GM23338 (cell line): ENCODE measurements at regions not wholly inside any gene's neighbourhood (a gene's known extent, or its start where the extent isn't known, plus 50 kb on each side); places are given as distances from the start of the nearest gene placed in this dataset.

ENCODE experiments used
- ATAC-seq: fragments of 200-7000 bp; cut with Tn5 transposase; 3 replicates; pipeline ENCODE4 v1.9.1; 2020
- DNase-seq: peaks from one replicate; pipeline ENCODE4 v3.0.0-alpha.2; 2015; ENCODE audit warnings: low spot score
- H2AFZ ChIP-seq: fragments of 200-600 bp; sonication (generic); 2 replicates; pipeline ENCODE4 v1.8.0; 2016; ENCODE audit warnings: antibody characterized with exemption, mild to moderate bottlenecking, moderate library complexity
- H3F3A ChIP-seq: fragments of 200-600 bp; sonication (generic); replicated peaks from 2 replicates; pipeline ENCODE4 v1.8.0; 2017; ENCODE audit warnings: antibody characterized with exemption, mixed run types, low read depth
- H3K27ac ChIP-seq: fragments of 200-600 bp; sonication (generic); 2 replicates; pipeline ENCODE4 v1.6.1; 2016; ENCODE audit warnings: low read depth
- H3K27me3 ChIP-seq: fragments of 200-600 bp; sonication (generic); 2 replicates; pipeline ENCODE4 v1.8.0; 2016; ENCODE audit warnings: mild to moderate bottlenecking, mixed run types, moderate library complexity; ENCODE audit not compliant: insufficient read depth
- H3K36me3 ChIP-seq: fragments of 200-600 bp; sonication (generic); 2 replicates; pipeline ENCODE4 v1.8.0; 2016; ENCODE audit warnings: mild to moderate bottlenecking; ENCODE audit not compliant: insufficient read depth
- H3K4me1 ChIP-seq: fragments of 200-600 bp; sonication (generic); 2 replicates; pipeline ENCODE4 v1.8.0; 2016; ENCODE audit warnings: mild to moderate bottlenecking, moderate library complexity; ENCODE audit not compliant: insufficient read depth
- H3K4me2 ChIP-seq: fragments of 200-600 bp; sonication (generic); 2 replicates; pipeline ENCODE4 v1.7.1; 2017; ENCODE audit warnings: mixed run types
- H3K4me3 ChIP-seq: fragments of 200-600 bp; sonication (generic); 2 replicates; pipeline ENCODE4 v1.6.1; 2016; ENCODE audit warnings: mixed run types
- H3K79me2 ChIP-seq: fragments of 200-600 bp; sonication (generic); replicated peaks from 2 replicates; pipeline ENCODE4 v1.8.0; 2017; ENCODE audit warnings: mild to moderate bottlenecking; ENCODE audit not compliant: insufficient read depth
- H3K9me2 ChIP-seq: fragments of 200-600 bp; sonication (generic); 2 replicates; pipeline ENCODE4 v1.8.0; 2017; ENCODE audit not compliant: insufficient read depth
- H4K20me1 ChIP-seq: fragments of 200-600 bp; sonication (generic); replicated peaks from 2 replicates; pipeline ENCODE4 v1.8.0; 2017; ENCODE audit warnings: mild to moderate bottlenecking; ENCODE audit not compliant: insufficient read depth
- H3K27ac Mint-ChIP-seq: 2 replicates; pipeline ENCODE4 v1.8.0; 2020; ENCODE audit warnings: inconsistent platforms, mild to moderate bottlenecking, moderate library complexity, mixed read lengths
- H3K27me3 Mint-ChIP-seq: 3 replicates; pipeline ENCODE4 v1.8.0; 2022; ENCODE audit warnings: low read depth, mild to moderate bottlenecking, moderate library complexity, mixed read lengths, inconsistent platforms; ENCODE audit not compliant: insufficient read depth, poor library complexity
- H3K36me3 Mint-ChIP-seq: 3 replicates; pipeline ENCODE4 v1.8.0; 2021; ENCODE audit warnings: low read depth, mild to moderate bottlenecking, inconsistent platforms, moderate library complexity, mixed read lengths
- H3K4me1 Mint-ChIP-seq: 3 replicates; pipeline ENCODE4 v1.8.0; 2020; ENCODE audit warnings: mild to moderate bottlenecking, inconsistent platforms, mixed read lengths
- H3K4me3 Mint-ChIP-seq: 3 replicates; pipeline ENCODE4 v1.8.0; 2021; ENCODE audit warnings: moderate library complexity, mild to moderate bottlenecking, inconsistent platforms, mixed read lengths
- H3K9me3 Mint-ChIP-seq: 3 replicates; pipeline ENCODE4 v1.8.0; 2020; ENCODE audit warnings: moderate library complexity, mild to moderate bottlenecking, inconsistent platforms, mixed read lengths
- CREB1 ChIP-seq: fragments of 250-450 bp; sonication (Bioruptor Pico); IDR thresholded peaks from 2 replicates; pipeline ENCODE4 v1.5.0; 2020; ENCODE audit warnings: low read depth, mild to moderate bottlenecking, moderate library complexity
- ETS1 ChIP-seq: IDR thresholded peaks from 2 replicates; pipeline ENCODE4 v1.6.1; 2016; ENCODE audit warnings: antibody characterized with exemption
- EZH2 ChIP-seq: fragments of 200-600 bp; sonication (generic); IDR thresholded peaks from one replicate; pipeline ENCODE4 v1.8.0; 2017; ENCODE audit warnings: antibody characterized with exemption, mild to moderate bottlenecking, low read depth; ENCODE audit not compliant: unreplicated experiment
- EZH2phosphoT487 ChIP-seq: fragments of 200-600 bp; sonication (generic); IDR thresholded peaks from one replicate; pipeline ENCODE4 v1.8.1; 2018; ENCODE audit warnings: antibody characterized with exemption; ENCODE audit not compliant: unreplicated experiment
- JUNB ChIP-seq: IDR thresholded peaks from one replicate; pipeline ENCODE4 v1.6.1; 2016; ENCODE audit warnings: antibody characterized with exemption; ENCODE audit not compliant: unreplicated experiment
- NANOG ChIP-seq: IDR thresholded peaks from 2 replicates; pipeline ENCODE4 v1.6.1; 2016; ENCODE audit warnings: antibody characterized with exemption, borderline replicate concordance
- POLR2AphosphoS5 ChIP-seq: IDR thresholded peaks from 2 replicates; pipeline ENCODE4 v1.6.1; 2016; ENCODE audit warnings: antibody characterized with exemption, low read depth
- STAT1 ChIP-seq: IDR thresholded peaks from one replicate; pipeline ENCODE4 v1.6.1; 2016; ENCODE audit warnings: antibody characterized with exemption; ENCODE audit not compliant: unreplicated experiment
- ZNF114 ChIP-seq: fragments of 250-450 bp; sonication (Bioruptor Pico); IDR thresholded peaks from 2 replicates; pipeline ENCODE4 v1.5.0; 2020; ENCODE audit warnings: mild to moderate bottlenecking, moderate library complexity
- ZNF331 ChIP-seq: fragments of 250-450 bp; sonication (Bioruptor Pico); IDR thresholded peaks from 2 replicates; pipeline ENCODE4 v1.5.0; 2020; ENCODE audit warnings: low read depth, mild to moderate bottlenecking, moderate library complexity
- TF ChIP-seq, protein P1 (sequence below), 2 experiments: fragments of 200-600 bp in 1 of 2; sonication (generic) in 1 of 2; conservative IDR thresholded peaks; 2 replicates each; pipeline versions ENCODE4 v1.5.1 to v1.6.1; 2016 to 2017; ENCODE audit warnings: antibody characterized with exemption in 2 of 2, low read depth in 2 of 2, mild to moderate bottlenecking in 2 of 2, moderate library complexity in 1 of 2
- TF ChIP-seq, protein P2 (sequence below): IDR thresholded peaks from one replicate; pipeline ENCODE4 v1.6.1; 2018; ENCODE audit warnings: antibody characterized with exemption; ENCODE audit not compliant: unreplicated experiment

DNA sequence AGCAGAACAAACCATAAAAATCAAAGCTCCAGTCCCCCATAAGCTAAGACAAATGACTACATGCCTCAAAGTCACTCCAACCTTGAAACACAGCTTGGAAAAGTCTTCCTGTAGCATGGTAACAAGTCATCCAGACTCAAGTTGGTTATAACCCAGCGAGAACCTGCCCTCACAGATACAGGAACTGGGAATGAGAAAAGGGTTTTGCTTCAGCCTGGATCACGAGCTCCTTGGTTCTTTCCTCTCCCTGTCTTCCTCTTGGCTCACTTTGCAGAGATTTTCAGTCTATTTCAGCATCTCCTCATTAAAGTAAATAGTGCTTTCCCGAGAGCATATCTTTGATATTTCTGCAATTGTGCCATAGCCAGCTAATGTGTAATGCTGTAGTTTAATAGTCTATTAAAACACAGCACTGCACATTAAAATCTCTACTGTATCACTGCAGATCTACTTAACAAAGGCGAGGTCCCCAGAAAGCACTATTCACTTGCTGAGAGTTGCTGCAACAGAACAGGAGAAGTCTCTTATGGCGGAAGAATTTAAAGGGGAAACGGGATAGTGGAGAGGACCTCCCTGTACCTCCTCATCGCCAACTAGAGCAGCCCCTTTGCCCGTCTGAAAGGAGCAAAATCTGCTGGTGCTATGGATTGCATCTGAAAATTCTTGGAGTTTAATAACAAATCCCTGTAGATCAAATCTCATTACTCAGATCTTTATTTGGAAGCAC, 249.3 kb upstream of the GATB start:
- Histone ChIP-seq H3K27me3 (no peaks in the 10 kb centered on the region), H3K4me2 (peak overlapping the region; percentile 72), H4K20me1 (no peaks in the 10 kb centered on the region), H3K9me2 (peaks cover 12% of the 10 kb centered on the region), H3F3A (0 out of 2 replicates have a peak, but pooled peaks cover 5% of the 10 kb centered on the region), H3K79me2 (no peaks in the 10 kb centered on the region), H3K27ac (0 out of 2 replicates have a peak overlapping the region, but pooled peaks have one; percentile 17), H2AFZ (peak overlapping the region; percentile 96), H3K4me3 (no peak overlapping the region), H3K36me3 (no peaks in the 10 kb centered on the region), H3K4me1 (peaks cover 36% of the 10 kb centered on the region)
- H3K27ac Mint-ChIP-seq = peak overlapping the region; percentile 17; the same call in 1 of the 2 replicates
- H3K9me3 Mint-ChIP-seq = peaks cover 18% of the 10 kb centered on the region
- H3K4me1 Mint-ChIP-seq = peaks cover 44% of the 10 kb centered on the region
- DNase-seq (peak; percentile 14), ATAC-seq (peak; percentile 64)
- TF ChIP-seq NANOG = no peak
- peaks cover 10% of the 10 kb centered on the region; the same call in 2 of the 3 replicates for H3K36me3 Mint-ChIP-seq
- H3K4me3 Mint-ChIP-seq = no peak overlapping the region
- H3K27me3 Mint-ChIP-seq = peaks cover 8% of the 10 kb centered on the region

- Histone ChIP-seq H3K27me3 (no peaks in the 10 kb centered on the region), H4K20me1 (no peaks in the 10 kb centered on the region), H3K9me2 (peaks cover 12% of the 10 kb centered on the region), H2AFZ (peak overlapping the region; percentile 96), H3K4me3 (peak overlapping the region; percentile 18; the same call in 1 of the 2 replicates), H3K79me2 (no peaks in the 10 kb centered on the region), H3K27ac (peak overlapping the region; percentile 56; the same call in 1 of the 2 replicates), H3F3A (0 out of 2 replicates have a peak, but pooled peaks cover 5% of the 10 kb centered on the region), H3K4me1 (peaks cover 36% of the 10 kb centered on the region), H3K36me3 (no peaks in the 10 kb centered on the region), H3K4me2 (peak overlapping the region; percentile 72)
- Mint-ChIP-seq H3K4me1 (peaks cover 44% of the 10 kb centered on the region), H3K27ac (peak overlapping the region; percentile 60), H3K27me3 (peaks cover 6% of the 10 kb centered on the region), H3K36me3 (peaks cover 9% of the 10 kb centered on the region; the same call in 2 of the 3 replicates), H3K4me3 (no peak overlapping the region; the same call in 2 of the 3 replicates), H3K9me3 (peaks cover 18% of the 10 kb centered on the region)
- DNase-seq = no peak
- ATAC-seq = no peak; the same call in 2 of the 3 replicates
- TF ChIP-seq JUNB = no peak
- TF ChIP-seq CREB1 (CRISPR knock-in tag) = no peak
- no peak for TF ChIP-seq EZH2phosphoT487
- no peak for TF ChIP-seq POLR2AphosphoS5
- TF ChIP-seq, protein P1, sequence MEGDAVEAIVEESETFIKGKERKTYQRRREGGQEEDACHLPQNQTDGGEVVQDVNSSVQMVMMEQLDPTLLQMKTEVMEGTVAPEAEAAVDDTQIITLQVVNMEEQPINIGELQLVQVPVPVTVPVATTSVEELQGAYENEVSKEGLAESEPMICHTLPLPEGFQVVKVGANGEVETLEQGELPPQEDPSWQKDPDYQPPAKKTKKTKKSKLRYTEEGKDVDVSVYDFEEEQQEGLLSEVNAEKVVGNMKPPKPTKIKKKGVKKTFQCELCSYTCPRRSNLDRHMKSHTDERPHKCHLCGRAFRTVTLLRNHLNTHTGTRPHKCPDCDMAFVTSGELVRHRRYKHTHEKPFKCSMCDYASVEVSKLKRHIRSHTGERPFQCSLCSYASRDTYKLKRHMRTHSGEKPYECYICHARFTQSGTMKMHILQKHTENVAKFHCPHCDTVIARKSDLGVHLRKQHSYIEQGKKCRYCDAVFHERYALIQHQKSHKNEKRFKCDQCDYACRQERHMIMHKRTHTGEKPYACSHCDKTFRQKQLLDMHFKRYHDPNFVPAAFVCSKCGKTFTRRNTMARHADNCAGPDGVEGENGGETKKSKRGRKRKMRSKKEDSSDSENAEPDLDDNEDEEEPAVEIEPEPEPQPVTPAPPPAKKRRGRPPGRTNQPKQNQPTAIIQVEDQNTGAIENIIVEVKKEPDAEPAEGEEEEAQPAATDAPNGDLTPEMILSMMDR (conservative IDR thresholded peaks at IDR 0.05; ENCODE audit: low read depth in 2 of 2) = no peak
- TF ChIP-seq EZH2 = no peak
- TF ChIP-seq ZNF331 = no peak
- TF ChIP-seq ETS1 = no peak
- no peak for TF ChIP-seq STAT1
- no peak for TF ChIP-seq ZNF114
- no peak for TF ChIP-seq NANOG
- TF ChIP-seq, protein P2, sequence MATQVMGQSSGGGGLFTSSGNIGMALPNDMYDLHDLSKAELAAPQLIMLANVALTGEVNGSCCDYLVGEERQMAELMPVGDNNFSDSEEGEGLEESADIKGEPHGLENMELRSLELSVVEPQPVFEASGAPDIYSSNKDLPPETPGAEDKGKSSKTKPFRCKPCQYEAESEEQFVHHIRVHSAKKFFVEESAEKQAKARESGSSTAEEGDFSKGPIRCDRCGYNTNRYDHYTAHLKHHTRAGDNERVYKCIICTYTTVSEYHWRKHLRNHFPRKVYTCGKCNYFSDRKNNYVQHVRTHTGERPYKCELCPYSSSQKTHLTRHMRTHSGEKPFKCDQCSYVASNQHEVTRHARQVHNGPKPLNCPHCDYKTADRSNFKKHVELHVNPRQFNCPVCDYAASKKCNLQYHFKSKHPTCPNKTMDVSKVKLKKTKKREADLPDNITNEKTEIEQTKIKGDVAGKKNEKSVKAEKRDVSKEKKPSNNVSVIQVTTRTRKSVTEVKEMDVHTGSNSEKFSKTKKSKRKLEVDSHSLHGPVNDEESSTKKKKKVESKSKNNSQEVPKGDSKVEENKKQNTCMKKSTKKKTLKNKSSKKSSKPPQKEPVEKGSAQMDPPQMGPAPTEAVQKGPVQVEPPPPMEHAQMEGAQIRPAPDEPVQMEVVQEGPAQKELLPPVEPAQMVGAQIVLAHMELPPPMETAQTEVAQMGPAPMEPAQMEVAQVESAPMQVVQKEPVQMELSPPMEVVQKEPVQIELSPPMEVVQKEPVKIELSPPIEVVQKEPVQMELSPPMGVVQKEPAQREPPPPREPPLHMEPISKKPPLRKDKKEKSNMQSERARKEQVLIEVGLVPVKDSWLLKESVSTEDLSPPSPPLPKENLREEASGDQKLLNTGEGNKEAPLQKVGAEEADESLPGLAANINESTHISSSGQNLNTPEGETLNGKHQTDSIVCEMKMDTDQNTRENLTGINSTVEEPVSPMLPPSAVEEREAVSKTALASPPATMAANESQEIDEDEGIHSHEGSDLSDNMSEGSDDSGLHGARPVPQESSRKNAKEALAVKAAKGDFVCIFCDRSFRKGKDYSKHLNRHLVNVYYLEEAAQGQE = no peak
Measured at GRCh38 chr4:152009031-152009670, 248.3 kb upstream of the GATB start.
